CD4-positive, alpha-beta memory T cell (primary cell): ENCODE measurements at regions not wholly inside any gene's neighbourhood (a gene's known extent, or its start where the extent isn't known, plus 50 kb on each side); places are given as distances from the start of the nearest gene placed in this dataset.
"Not testable (repeated sequence)": the region's sequence is repeated elsewhere in the genome, so short reads cannot be mapped to it uniquely, and the experiment has no call there.

Experiments used
- CTCF ChIA-PET: fragments of 350-600 bp; sonication (Branson Sonifier 250); formaldehyde crosslinking; loops from one replicate; lab custom pipeline; 2021; ENCODE audit warnings: inconsistent platforms; ENCODE audit not compliant: partially characterized antibody; lab: Charles Lee
- POLR2A ChIA-PET: fragments of 350-600 bp; sonication (Branson Sonifier 250); formaldehyde crosslinking; loops from one replicate; lab custom pipeline; 2021; ENCODE audit not compliant: partially characterized antibody; lab: Charles Lee
- DNase-seq, 5 donors: peaks; one replicate each; pipeline versions ENCODE4 v3.0.0 to v3.0.0-alpha.2; 2020 to 2022; ENCODE audit warnings: mixed read lengths in 1 of 5
- H3K27ac ChIP-seq: one replicate; pipeline ENCODE4 v1.7.0; 2013; ENCODE audit warnings: low read depth, low read length
- H3K27me3 ChIP-seq: 2 replicates; pipeline ENCODE4 v1.7.0; 2013; ENCODE audit warnings: mild to moderate bottlenecking, low read length, moderate library complexity; ENCODE audit not compliant: insufficient read depth
- H3K36me3 ChIP-seq: 2 replicates; pipeline ENCODE4 v1.7.0; 2013; ENCODE audit warnings: mild to moderate bottlenecking, low read length, moderate library complexity; ENCODE audit not compliant: insufficient read depth
- H3K4me1 ChIP-seq: 2 replicates; pipeline ENCODE4 v1.7.0; 2013; ENCODE audit warnings: mild to moderate bottlenecking, low read length, moderate library complexity; ENCODE audit not compliant: insufficient read depth
- H3K4me3 ChIP-seq, 2 donors: one replicate each; pipeline ENCODE4 v1.7.0; 2013; ENCODE audit warnings: low read length in 2 of 2, mild to moderate bottlenecking in 1 of 2
- H3K9me3 ChIP-seq, 2 donors: one replicate each; pipeline ENCODE4 v1.7.0; 2013; ENCODE audit warnings: low read length in 2 of 2, control low read depth in 1 of 2; ENCODE audit not compliant: control insufficient read depth in 1 of 2
- H3K27ac Mint-ChIP-seq, 7 donors: one replicate each; pipeline ENCODE4 v1.8.0; 2020 to 2021; ENCODE audit warnings: mixed read lengths in 7 of 7, mild to moderate bottlenecking in 6 of 7, inconsistent platforms in 3 of 7, moderate library complexity in 3 of 7
- H3K27me3 Mint-ChIP-seq, 2 donors: one replicate each; pipeline ENCODE4 v1.8.0; 2020 to 2021; ENCODE audit warnings: mixed read lengths in 2 of 2
- H3K36me3 Mint-ChIP-seq, 2 donors: one replicate each; pipeline ENCODE4 v1.8.0; 2020 to 2021; ENCODE audit warnings: mixed read lengths in 2 of 2, inconsistent platforms in 1 of 2, mild to moderate bottlenecking in 1 of 2
- H3K4me1 Mint-ChIP-seq, 4 donors: one replicate each; pipeline ENCODE4 v1.8.0; 2020 to 2021; ENCODE audit warnings: mixed read lengths in 4 of 4, mild to moderate bottlenecking in 1 of 4
- H3K4me3 Mint-ChIP-seq, 8 donors: one replicate each; pipeline ENCODE4 v1.8.0; 2020 to 2021; ENCODE audit warnings: mixed read lengths in 8 of 8, mild to moderate bottlenecking in 7 of 8, moderate library complexity in 6 of 8, inconsistent platforms in 3 of 8
- H3K9me3 Mint-ChIP-seq, 8 donors: one replicate each; pipeline ENCODE4 v1.8.0; 2020 to 2021; ENCODE audit warnings: mixed read lengths in 8 of 8, mild to moderate bottlenecking in 5 of 8, inconsistent platforms in 3 of 8, moderate library complexity in 1 of 8
- intact Hi-C: fragments of 100-400 bp; cut with micrococcal nuclease; formaldehyde crosslinking; loops from one replicate; pipeline ENCODE4 v1.15.1; 2023

- CTCF ChIA-PET = no interaction called here
- no peaks in the 10 kb centered on the region for H3K4me1 Mint-ChIP-seq
- H3K27me3 ChIP-seq = no peaks in the 10 kb centered on the region
Measured at GRCh38 chr12:80015660-80016059, 80.8 kb upstream of the PPP1R12A start.

GRCh38 chr12:80003744-80004143 lies 68.8 kb upstream of the PPP1R12A start:
- H3K27ac ChIP-seq, H3K9me3 Mint-ChIP-seq, H3K27me3 Mint-ChIP-seq, H3K27ac Mint-ChIP-seq, H3K36me3 Mint-ChIP-seq, H3K27me3 ChIP-seq, H3K4me1 Mint-ChIP-seq, H3K4me1 ChIP-seq, H3K4me3 Mint-ChIP-seq, H3K36me3 ChIP-seq, CTCF ChIA-PET, H3K4me3 ChIP-seq, intact Hi-C loops, POLR2A ChIA-PET, H3K9me3 ChIP-seq, DNase-seq: not testable (repeated sequence)

More at GRCh38 chr12:80015660-80016059, 80.8 kb upstream of the PPP1R12A start:
- Mint-ChIP-seq H3K4me3 (no peak overlapping the region), H3K27me3 (peaks cover 2 to 3% of the 10 kb centered on the region in 2 donors), H3K27ac (no peak overlapping the region), H3K9me3 (peaks cover 0 to 8% (median 4%) of the 10 kb centered on the region in 8 donors), H3K36me3 (peaks cover 0 to 1% of the 10 kb centered on the region in 2 donors)
- Histone ChIP-seq H3K9me3 (no peaks in the 10 kb centered on the region), H3K4me3 (no peak overlapping the region), H3K4me1 (no peaks in the 10 kb centered on the region), H3K27ac (no peak overlapping the region), H3K36me3 (no peaks in the 10 kb centered on the region)
- intact Hi-C loops = no loop called here
- POLR2A ChIA-PET = no interaction called here
- no peak for DNase-seq

- POLR2A ChIA-PET = no interaction called here
- peaks cover 0 to 4% (median under 1%) of the 10 kb centered on the region in 4 donors for H3K4me1 Mint-ChIP-seq
- CTCF ChIA-PET = no interaction called here
- no peak overlapping the region for H3K4me3 Mint-ChIP-seq
- Histone ChIP-seq H3K4me1 (no peaks in the 10 kb centered on the region), H3K9me3 (no peaks in the 10 kb centered on the region), H3K27ac (no peak overlapping the region), H3K36me3 (no peaks in the 10 kb centered on the region), H3K27me3 (no peaks in the 10 kb centered on the region), H3K4me3 (no peak overlapping the region)
- peaks cover 0 to 3% of the 10 kb centered on the region in 2 donors for H3K36me3 Mint-ChIP-seq
- H3K27ac Mint-ChIP-seq = peak overlapping the region in 1 of 7 donors; percentile 11
- intact Hi-C loops = no loop called here
- no peak for DNase-seq
- H3K27me3 Mint-ChIP-seq = peaks cover 0 to 1% of the 10 kb centered on the region in 2 donors
- peaks cover 0 to 3% (median 0%) of the 10 kb centered on the region in 8 donors for H3K9me3 Mint-ChIP-seq
Measured at GRCh38 chr12:80001562-80001961, 66.7 kb upstream of the PPP1R12A start.

GRCh38 chr12:80000831-80001230 lies 65.9 kb upstream of the PPP1R12A start:
- CTCF ChIA-PET = no interaction called here
- no peak overlapping the region for H3K27ac Mint-ChIP-seq
- intact Hi-C loops = no loop called here

GRCh38 chr12:79998554-79998953 lies 63.7 kb upstream of the PPP1R12A start:
- Mint-ChIP-seq H3K27me3 (peaks cover 0 to 3% of the 10 kb centered on the region in 2 donors), H3K4me1 (peaks cover 0 to 4% (median under 1%) of the 10 kb centered on the region in 4 donors), H3K36me3 (peaks cover 0 to 3% of the 10 kb centered on the region in 2 donors), H3K9me3 (peaks cover 0 to 3% (median 0%) of the 10 kb centered on the region in 8 donors), H3K4me3 (no peak overlapping the region), H3K27ac (no peak overlapping the region)
- intact Hi-C loops = no loop called here
- H3K9me3 ChIP-seq = no peaks in the 10 kb centered on the region
- ChIA-PET CTCF (no interaction called here), POLR2A (no interaction called here)
- no peaks in the 10 kb centered on the region for H3K27me3 ChIP-seq
- no peak for DNase-seq
- no peak overlapping the region for H3K27ac ChIP-seq
- H3K4me1 ChIP-seq = no peaks in the 10 kb centered on the region
- H3K36me3 ChIP-seq = no peaks in the 10 kb centered on the region
- no peak overlapping the region for H3K4me3 ChIP-seq

More at GRCh38 chr12:80000831-80001230, 65.9 kb upstream of the PPP1R12A start:
- H3K27me3 ChIP-seq = no peaks in the 10 kb centered on the region
- no peak for DNase-seq
- H3K4me3 ChIP-seq = no peak overlapping the region
- POLR2A ChIA-PET = no interaction called here
- H3K27ac ChIP-seq = no peak overlapping the region
- no peaks in the 10 kb centered on the region for H3K36me3 ChIP-seq
- H3K4me1 Mint-ChIP-seq = peaks cover 0 to 4% (median under 1%) of the 10 kb centered on the region in 4 donors
- no peaks in the 10 kb centered on the region for H3K9me3 ChIP-seq
- H3K9me3 Mint-ChIP-seq = peaks cover 0 to 3% (median 0%) of the 10 kb centered on the region in 8 donors
- peaks cover 0 to 1% of the 10 kb centered on the region in 2 donors for H3K27me3 Mint-ChIP-seq
- peaks cover 0 to 3% of the 10 kb centered on the region in 2 donors for H3K36me3 Mint-ChIP-seq
- H3K4me3 Mint-ChIP-seq = no peak overlapping the region
- H3K4me1 ChIP-seq = no peaks in the 10 kb centered on the region

GRCh38 chr12:79997096-79997791 lies 62.3 kb upstream of the PPP1R12A start:
- Mint-ChIP-seq H3K9me3 (peaks cover 0 to 3% (median 0%) of the 10 kb centered on the region in 8 donors), H3K36me3 (peaks cover 0 to 3% of the 10 kb centered on the region in 2 donors), H3K27me3 (peaks cover 0 to 3% of the 10 kb centered on the region in 2 donors), H3K27ac (no peak overlapping the region), H3K4me1 (peaks cover 0 to 4% (median under 1%) of the 10 kb centered on the region in 4 donors), H3K4me3 (no peak overlapping the region)
- ChIA-PET CTCF (no interaction called here), POLR2A (no interaction called here)
- H3K36me3 ChIP-seq = no peaks in the 10 kb centered on the region
- no peaks in the 10 kb centered on the region for H3K27me3 ChIP-seq
- no peaks in the 10 kb centered on the region for H3K4me1 ChIP-seq
- no peak overlapping the region for H3K27ac ChIP-seq
- H3K4me3 ChIP-seq = no peak overlapping the region
- intact Hi-C loops = no loop called here
- H3K9me3 ChIP-seq = no peaks in the 10 kb centered on the region
- no peak for DNase-seq

- H3K9me3 ChIP-seq, H3K36me3 Mint-ChIP-seq, H3K9me3 Mint-ChIP-seq, H3K36me3 ChIP-seq, DNase-seq, H3K4me3 ChIP-seq, H3K4me3 Mint-ChIP-seq, H3K4me1 ChIP-seq, H3K4me1 Mint-ChIP-seq, POLR2A ChIA-PET, H3K27me3 ChIP-seq, H3K27me3 Mint-ChIP-seq, H3K27ac ChIP-seq, H3K27ac Mint-ChIP-seq, intact Hi-C loops, CTCF ChIA-PET: not testable (repeated sequence)
Measured at GRCh38 chr12:79995385-79996084, 60.6 kb upstream of the PPP1R12A start.
